Activated CD4-positive, CD25-positive, alpha-beta regulatory T cell treated with anti-CD3 and anti-CD28 coated beads, Interleukin-2, amount 50 U/mL, for 16 hours (primary cell): ENCODE measurements at regions not wholly inside any gene's neighbourhood (a gene's known extent, or its start where the extent isn't known, plus 50 kb on each side); places are given as distances from the start of the nearest gene placed in this dataset.

Experiments used
- DNase-seq: peaks from one replicate; pipeline ENCODE4 v3.0.0-alpha.2; 2020; ENCODE audit warnings: low read depth, low spot score

GRCh38 chr5:167011196-167011595, 1280.2 kb upstream of the WWC1 start:
- no peak for DNase-seq

- no peak for DNase-seq
Observed at GRCh38 chr5:167012123-167013034, 1279.1 kb upstream of the WWC1 start.

DNA sequence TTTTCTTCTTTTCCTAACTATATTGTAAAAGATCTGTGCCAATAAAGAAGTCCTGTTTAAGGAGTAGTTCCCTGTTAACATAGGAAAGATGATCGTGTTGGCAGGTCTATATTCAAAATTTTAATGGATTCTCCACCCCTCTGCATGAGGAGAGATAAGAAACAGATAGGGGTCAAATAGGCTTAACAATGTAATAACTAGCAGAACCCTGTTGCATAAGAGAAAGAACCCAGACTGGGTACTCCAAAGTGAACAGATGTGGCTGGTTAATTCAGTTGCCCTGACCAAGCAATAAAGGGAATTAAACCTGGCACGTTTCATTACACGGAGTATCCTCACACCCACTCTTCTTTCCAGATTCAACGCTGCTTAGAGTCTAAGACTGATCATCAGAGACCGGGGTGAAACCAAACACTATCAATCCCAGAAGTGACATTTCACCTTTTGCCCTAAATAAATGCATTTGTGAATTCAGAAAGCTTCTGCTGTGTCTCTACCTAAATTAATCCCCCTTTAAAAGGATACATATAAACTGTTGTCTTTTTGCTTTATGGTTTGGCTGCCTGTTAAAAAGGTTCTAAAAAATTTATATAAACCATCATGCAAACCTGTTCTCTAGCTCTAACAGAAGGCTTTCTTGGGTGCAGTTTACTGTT, 1276.9 kb upstream of the WWC1 start:
- DNase-seq, result no peak

DNA sequence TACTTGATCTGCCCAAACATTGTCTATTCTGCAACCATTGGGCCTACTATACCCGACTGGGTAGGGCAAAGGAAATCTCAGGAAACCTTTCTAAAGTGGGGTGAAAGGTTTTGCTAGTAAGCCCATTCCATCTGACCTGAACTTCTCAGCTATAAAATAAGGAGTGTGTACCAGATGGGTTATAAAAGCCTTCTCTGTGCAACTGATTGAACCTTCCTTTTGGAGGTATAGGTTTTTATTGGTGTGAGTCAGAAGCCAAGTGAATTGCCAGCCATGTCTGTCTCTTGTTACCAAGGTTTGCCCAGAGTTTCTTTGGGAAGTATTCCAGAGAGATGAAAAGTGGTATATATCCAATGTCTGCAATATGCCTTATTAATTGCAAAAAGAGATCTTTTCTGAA, 1271.0 kb upstream of the WWC1 start:
- no peak for DNase-seq

GRCh38 chr5:167029488-167029887, 1262.0 kb upstream of the WWC1 start:
- no peak for DNase-seq

DNA sequence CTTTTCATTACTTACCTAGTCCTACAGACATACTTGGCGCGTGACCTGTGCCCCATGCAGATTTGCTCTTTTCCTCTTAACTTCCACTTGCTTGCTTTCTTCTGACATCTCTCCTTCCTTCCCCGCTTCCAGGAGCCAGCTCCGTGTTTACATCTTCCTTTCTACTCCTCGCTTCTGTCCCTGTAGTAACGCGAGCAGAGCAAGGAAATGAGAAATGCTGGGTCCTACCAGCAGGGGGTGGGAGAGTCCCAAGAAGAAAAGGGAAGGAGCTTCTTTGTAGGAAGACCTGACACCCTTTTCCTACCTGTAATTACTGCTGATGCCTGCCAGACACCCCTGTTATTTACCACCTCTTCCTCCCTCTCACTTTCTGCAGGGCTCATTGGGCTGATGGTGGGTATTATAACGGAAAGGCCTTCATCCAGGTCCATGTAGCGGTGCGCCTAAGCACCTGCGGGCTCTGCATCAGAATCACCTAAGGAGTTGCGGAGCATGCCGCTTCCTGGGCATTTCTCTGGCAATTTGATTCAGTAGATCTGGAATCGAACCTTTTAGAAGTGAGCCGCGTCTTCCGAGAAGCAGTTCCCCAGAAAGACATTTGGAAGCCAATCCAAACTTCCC, 1260.8 kb upstream of the WWC1 start:
- no peak for DNase-seq

GRCh38 chr5:167036585-167036984, 1254.9 kb upstream of the WWC1 start:
- DNase-seq, result no peak

DNA sequence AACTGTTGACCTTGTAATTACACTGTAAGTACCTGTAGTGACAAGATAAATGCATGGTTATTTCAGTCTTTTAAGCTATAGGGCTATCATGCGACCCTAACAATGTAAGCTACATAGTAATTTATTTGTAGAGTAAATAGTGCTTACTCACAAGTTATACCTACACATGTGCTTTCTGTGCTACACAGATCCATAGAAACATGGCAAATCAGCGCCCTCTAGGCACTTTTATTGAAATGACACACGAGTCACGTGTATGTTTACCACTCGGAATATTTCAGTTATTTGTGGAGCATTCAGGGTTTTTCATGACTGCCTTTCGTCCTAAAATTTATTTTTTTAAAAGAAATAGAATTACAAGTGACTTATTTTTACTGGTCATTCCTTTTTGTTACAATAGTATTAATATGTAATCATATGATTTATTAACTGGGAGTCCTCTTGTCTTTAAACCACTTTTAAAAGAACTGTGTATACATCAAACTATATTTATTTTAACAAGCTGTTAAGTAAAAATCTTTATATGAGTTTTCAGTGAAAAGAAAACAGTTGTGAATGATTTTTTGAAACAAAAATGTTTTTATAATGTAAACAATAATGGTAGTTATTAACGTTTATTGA, 1242.3 kb upstream of the WWC1 start:
- no peak for DNase-seq

- no peak for DNase-seq
Observed at GRCh38 chr5:167049771-167050567, 1241.5 kb upstream of the WWC1 start.

GRCh38 chr5:167050568-167051401, 1240.7 kb upstream of the WWC1 start:
- DNase-seq, result no peak

DNA sequence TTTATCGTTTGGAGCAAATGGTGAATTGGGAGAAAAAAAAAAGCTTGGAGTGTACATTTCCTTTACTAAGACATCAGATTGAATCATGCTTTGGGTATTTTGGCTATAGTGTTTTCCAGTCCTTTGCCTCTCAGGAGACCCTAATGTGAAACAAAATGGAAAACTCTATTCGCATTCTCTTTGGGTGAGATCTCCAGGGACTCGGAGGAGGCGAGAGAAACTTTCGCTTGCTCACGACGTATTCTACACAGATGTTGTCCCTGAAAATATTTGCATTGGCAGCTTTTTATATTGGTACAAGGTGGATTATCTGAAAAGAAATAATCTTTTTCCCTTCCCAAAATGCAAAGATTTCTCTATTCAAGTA, 1240.1 kb upstream of the WWC1 start:
- DNase-seq, result no peak

GRCh38 chr5:167052791-167053190, 1238.7 kb upstream of the WWC1 start:
- DNase-seq, result no peak

GRCh38 chr5:167057665-167058064, 1233.8 kb upstream of the WWC1 start:
- no peak for DNase-seq

DNA sequence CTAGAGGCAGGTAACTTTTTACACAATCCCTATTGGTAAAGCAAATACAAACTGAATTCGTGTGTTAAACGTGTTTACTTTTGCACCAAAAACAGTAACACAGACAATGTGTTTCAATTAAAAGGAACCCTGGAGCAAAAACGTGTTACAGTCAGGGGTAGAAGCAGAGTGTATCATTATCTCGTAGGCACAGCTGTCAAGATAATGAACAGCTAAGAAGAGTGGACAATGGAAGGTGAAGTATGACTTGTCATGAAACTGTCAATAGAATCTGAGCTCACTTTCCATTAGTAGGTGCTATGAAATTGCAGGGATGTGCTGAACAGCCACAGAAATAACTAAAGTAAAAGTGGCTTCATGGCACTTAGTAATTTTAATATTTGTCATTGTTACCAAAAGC, 1229.8 kb upstream of the WWC1 start:
- DNase-seq, result no peak

- DNase-seq, result no peak
Observed at GRCh38 chr5:167063116-167063515, 1228.3 kb upstream of the WWC1 start.

- no peak for DNase-seq
Observed at GRCh38 chr5:167063788-167064187, 1227.7 kb upstream of the WWC1 start.

GRCh38 chr5:167064198-167064776, 1227.2 kb upstream of the WWC1 start:
- no peak for DNase-seq

GRCh38 chr5:167065794-167066193, 1225.7 kb upstream of the WWC1 start:
- no peak for DNase-seq

DNA sequence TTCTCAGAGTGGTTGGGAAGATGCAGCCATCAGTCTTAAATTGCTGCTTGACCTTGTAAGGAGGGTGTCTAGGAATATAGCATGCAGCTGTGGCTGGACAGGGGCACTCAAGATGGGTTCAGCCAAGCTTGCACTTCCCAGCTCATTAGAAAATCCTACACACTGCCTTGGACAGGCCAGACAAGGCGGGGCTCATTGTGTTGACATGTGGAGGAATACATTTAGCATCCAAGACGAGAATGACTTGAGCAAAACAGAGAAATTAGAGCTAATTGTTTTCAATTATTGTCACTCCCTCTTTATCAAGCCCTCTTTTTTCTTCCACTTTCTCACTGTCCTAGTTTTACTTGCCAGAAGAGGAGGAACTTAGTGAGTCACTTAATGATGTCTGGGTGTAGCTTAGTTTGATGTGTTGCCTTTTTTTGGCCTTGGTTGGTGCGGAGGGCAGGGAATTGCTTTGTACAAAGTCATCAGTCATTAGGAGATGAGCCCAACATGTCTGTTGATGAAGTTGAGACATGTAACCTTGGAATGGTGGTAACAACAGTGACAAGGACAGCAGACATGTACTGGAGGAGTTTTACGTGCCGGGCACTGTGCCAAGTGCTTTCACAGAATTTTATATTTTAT, 1219.3 kb upstream of the WWC1 start:
- DNase-seq, result no peak

DNA sequence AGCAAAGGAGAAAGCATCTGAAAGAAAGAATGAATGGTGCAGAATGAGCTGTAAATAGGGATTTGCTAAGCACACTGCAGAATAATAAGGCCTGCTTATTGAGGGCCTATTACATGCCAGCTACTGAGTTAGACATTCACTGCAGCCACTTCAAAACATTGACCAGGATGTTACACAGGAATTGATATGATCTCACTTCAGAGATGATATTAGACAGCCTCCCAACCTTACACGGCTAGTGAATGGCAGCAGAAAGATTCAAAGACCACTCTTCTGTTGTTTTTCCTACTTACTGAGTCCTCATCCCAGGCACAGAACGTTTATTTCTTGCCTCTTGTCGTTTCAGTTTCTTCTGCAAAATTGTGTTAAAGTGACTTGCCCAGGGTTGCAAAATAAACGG, 1209.9 kb upstream of the WWC1 start:
- no peak for DNase-seq
